Stimulated activated CD4-positive, alpha-beta T cell treated with anti-CD3 and anti-CD28 coated beads, Interleukin-15, amount 100 ng/mL, for 1 hour (primary cell): ENCODE measurements at regions not wholly inside any gene's neighbourhood (a gene's known extent, or its start where the extent isn't known, plus 50 kb on each side); places are given as distances from the start of the nearest gene placed in this dataset.
A peak's percentile ranks its signal among the peaks of the same experiment; 100 is the strongest.

Experiments
- DNase-seq, 2 donors: peaks; one replicate each; pipeline ENCODE4 v3.0.0-alpha.2; 2020; ENCODE audit warnings: low read depth in 1 of 2, low spot score in 1 of 2

- DNase-seq, result no peak
Measured at GRCh38 chr2:241981076-241981700, 111.7 kb downstream of the RTP5 start.

GRCh38 chr2:241982706-241983570, 113.4 kb downstream of the RTP5 start:
- no peak for DNase-seq

GRCh38 chr2:241983571-241984270, 114.2 kb downstream of the RTP5 start:
- DNase-seq, result no peak

- DNase-seq, result no peak
Measured at GRCh38 chr2:241984271-241984655, 114.7 kb downstream of the RTP5 start.

- DNase-seq, result no peak
Measured at GRCh38 chr2:241984658-241985057, 115.1 kb downstream of the RTP5 start.

GRCh38 chr2:241985161-241985985, 115.8 kb downstream of the RTP5 start:
- peak in 1 of 2 donors; percentile 27 for DNase-seq

GRCh38 chr2:241985986-241986329, 116.4 kb downstream of the RTP5 start:
- no peak for DNase-seq

GRCh38 chr2:241986836-241987641, 117.5 kb downstream of the RTP5 start:
- DNase-seq, result no peak

GRCh38 chr2:241987726-241988125, 118.2 kb downstream of the RTP5 start:
- no peak for DNase-seq

GRCh38 chr2:241988146-241988545, 118.6 kb downstream of the RTP5 start:
- DNase-seq, result no peak

GRCh38 chr2:241989074-241989473, 119.5 kb downstream of the RTP5 start:
- DNase-seq, result no peak

- DNase-seq, result no peak
Measured at GRCh38 chr2:241990466-241990865, 120.9 kb downstream of the RTP5 start.

GRCh38 chr2:241991299-241991698, 121.8 kb downstream of the RTP5 start:
- DNase-seq, result no peak

GRCh38 chr2:241992753-241993152, 123.2 kb downstream of the RTP5 start:
- DNase-seq, result no peak

GRCh38 chr2:241993386-241994005, 124.0 kb downstream of the RTP5 start:
- no peak for DNase-seq

GRCh38 chr2:241994086-241994485, 124.6 kb downstream of the RTP5 start:
- DNase-seq, result no peak

- DNase-seq, result no peak
Measured at GRCh38 chr2:241994556-241995213, 125.2 kb downstream of the RTP5 start.

GRCh38 chr2:241996100-241996499, 126.6 kb downstream of the RTP5 start:
- no peak for DNase-seq

- no peak for DNase-seq
Measured at GRCh38 chr2:241997017-241997416, 127.5 kb downstream of the RTP5 start.
